ENCODE measurements at regions not wholly inside any gene's neighbourhood (a gene's known extent, or its start where the extent isn't known, plus 50 kb on each side); places are given as distances from the start of the nearest gene placed in this dataset.
A peak's percentile ranks its signal among the peaks of the same experiment; 100 is the strongest.

- no peak for TF ChIP-seq RAD21 (IDR thresholded peaks at IDR 0.05; ENCODE audit: low read depth)
- no peak for TF ChIP-seq ZBTB7A (IDR thresholded peaks at IDR 0.05; ENCODE audit: low read depth)
- no peak for TF ChIP-seq FOXM1 (IDR thresholded peaks at IDR 0.05; ENCODE audit: borderline replicate concordance, low read depth)
- TF ChIP-seq TAF1 (IDR thresholded peaks at IDR 0.05; ENCODE audit: low read depth) = no peak
- no peak for TF ChIP-seq NFIC (IDR thresholded peaks at IDR 0.05)
- TF ChIP-seq, protein P1, sequence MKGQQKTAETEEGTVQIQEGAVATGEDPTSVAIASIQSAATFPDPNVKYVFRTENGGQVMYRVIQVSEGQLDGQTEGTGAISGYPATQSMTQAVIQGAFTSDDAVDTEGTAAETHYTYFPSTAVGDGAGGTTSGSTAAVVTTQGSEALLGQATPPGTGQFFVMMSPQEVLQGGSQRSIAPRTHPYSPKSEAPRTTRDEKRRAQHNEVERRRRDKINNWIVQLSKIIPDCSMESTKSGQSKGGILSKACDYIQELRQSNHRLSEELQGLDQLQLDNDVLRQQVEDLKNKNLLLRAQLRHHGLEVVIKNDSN (IDR thresholded peaks at IDR 0.05) = no peak
Measured at GRCh38 chr9:71632776-71633175, 135.5 kb downstream of the CEMIP2 start.

- TF ChIP-seq FOXM1 (IDR thresholded peaks at IDR 0.05; ENCODE audit: borderline replicate concordance, low read depth) = no peak
- no peak for TF ChIP-seq CREB1 (IDR thresholded peaks at IDR 0.05; ENCODE audit: low read depth)
- TF ChIP-seq EP300 (IDR thresholded peaks at IDR 0.05; ENCODE audit: borderline replicate concordance) = no peak
- TF ChIP-seq, protein P1 (IDR thresholded peaks at IDR 0.05) = no peak
- TF ChIP-seq REST (IDR thresholded peaks at IDR 0.05; ENCODE audit: low read depth) = no peak
Measured at GRCh38 chr9:71630377-71630995, 137.8 kb downstream of the CEMIP2 start.

- TF ChIP-seq MAX (IDR thresholded peaks at IDR 0.05) = no peak
- no peak for TF ChIP-seq NFIC (IDR thresholded peaks at IDR 0.05)
- TF ChIP-seq TAF1 (IDR thresholded peaks at IDR 0.05; ENCODE audit: low read depth) = no peak
- no peak for TF ChIP-seq YY1 (IDR thresholded peaks at IDR 0.05; ENCODE audit: low read depth)
- TF ChIP-seq RAD21 (IDR thresholded peaks at IDR 0.05; ENCODE audit: low read depth) = no peak
- TF ChIP-seq TEAD4 (IDR thresholded peaks at IDR 0.05) = no peak
- TF ChIP-seq TCF12 (IDR thresholded peaks at IDR 0.05; ENCODE audit: low read depth) = no peak
- TF ChIP-seq CREB1 (IDR thresholded peaks at IDR 0.05; ENCODE audit: low read depth) = no peak
- no peak for TF ChIP-seq REST (IDR thresholded peaks at IDR 0.05; ENCODE audit: low read depth)
- no peak for TF ChIP-seq EGR1 (IDR thresholded peaks at IDR 0.05)
- no peak for TF ChIP-seq ZBTB7A (IDR thresholded peaks at IDR 0.05; ENCODE audit: low read depth)
- TF ChIP-seq, protein P1 (IDR thresholded peaks at IDR 0.05) = no peak
- TF ChIP-seq EP300 (IDR thresholded peaks at IDR 0.05; ENCODE audit: borderline replicate concordance) = no peak
Measured at GRCh38 chr9:71629578-71630215, 138.6 kb downstream of the CEMIP2 start.

DNA sequence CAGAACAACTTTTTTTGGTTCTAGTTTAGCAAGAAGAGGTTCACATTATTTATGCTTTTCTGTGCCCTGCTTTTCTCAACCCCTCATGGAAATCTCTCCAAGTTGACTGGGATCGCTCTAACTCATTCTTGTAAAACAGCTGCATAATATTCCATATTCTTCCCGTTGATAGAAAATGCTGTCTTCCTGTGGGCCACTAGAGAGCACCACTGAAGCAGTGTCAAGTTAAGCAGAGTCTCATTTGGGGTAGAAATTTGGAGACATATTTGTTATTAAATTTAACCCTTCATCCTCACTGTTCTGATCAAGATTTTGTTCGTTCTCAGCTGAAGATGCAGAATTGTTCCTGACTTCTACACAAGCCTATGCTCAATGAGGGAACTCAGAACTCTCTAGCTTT is 140.1 kb downstream of the CEMIP2 start:
- TF ChIP-seq ZBTB7A (IDR thresholded peaks at IDR 0.05; ENCODE audit: low read depth) (no peak), TEAD4 (IDR thresholded peaks at IDR 0.05) (no peak), RAD21 (IDR thresholded peaks at IDR 0.05; ENCODE audit: low read depth) (peak; percentile 44), YY1 (IDR thresholded peaks at IDR 0.05; ENCODE audit: low read depth) (no peak), CREB1 (IDR thresholded peaks at IDR 0.05; ENCODE audit: low read depth) (no peak), MAX (IDR thresholded peaks at IDR 0.05) (no peak), CEBPB (IDR thresholded peaks at IDR 0.05) (no peak)

DNA sequence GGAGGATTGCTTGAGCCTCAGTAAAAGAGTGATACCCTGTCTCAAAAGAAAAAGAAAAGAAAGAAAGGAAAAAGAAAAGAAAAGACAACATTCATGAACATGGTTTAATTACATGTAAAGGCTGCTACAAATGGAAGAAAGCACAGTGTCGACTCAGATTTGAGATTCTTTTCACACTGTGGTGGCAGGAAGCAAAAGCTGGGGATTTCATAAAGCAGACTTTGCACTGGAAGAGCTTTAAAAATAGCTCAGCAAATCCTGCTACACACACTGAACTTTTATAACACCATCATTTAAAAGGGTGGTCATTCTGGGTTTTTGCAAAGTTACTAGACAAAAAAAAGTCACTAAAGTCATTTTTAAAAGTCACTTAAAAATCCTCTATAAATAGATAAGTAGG is 140.8 kb downstream of the CEMIP2 start:
- TF ChIP-seq TEAD4 (IDR thresholded peaks at IDR 0.05) (no peak), ZBTB7A (IDR thresholded peaks at IDR 0.05; ENCODE audit: low read depth) (no peak), EP300 (IDR thresholded peaks at IDR 0.05; ENCODE audit: borderline replicate concordance) (no peak), TCF12 (IDR thresholded peaks at IDR 0.05; ENCODE audit: low read depth) (no peak), EGR1 (IDR thresholded peaks at IDR 0.05) (no peak), CREB1 (IDR thresholded peaks at IDR 0.05; ENCODE audit: low read depth) (no peak), MAX (IDR thresholded peaks at IDR 0.05) (no peak), CEBPB (IDR thresholded peaks at IDR 0.05) (no peak), NFIC (IDR thresholded peaks at IDR 0.05) (no peak), REST (IDR thresholded peaks at IDR 0.05; ENCODE audit: low read depth) (no peak), FOXM1 (IDR thresholded peaks at IDR 0.05; ENCODE audit: borderline replicate concordance, low read depth) (no peak), RAD21 (IDR thresholded peaks at IDR 0.05; ENCODE audit: low read depth) (no peak), TAF1 (IDR thresholded peaks at IDR 0.05; ENCODE audit: low read depth) (no peak), YY1 (IDR thresholded peaks at IDR 0.05; ENCODE audit: low read depth) (no peak)
- TF ChIP-seq, protein P1 (IDR thresholded peaks at IDR 0.05) = no peak

All from Ishikawa (cell line).